HEK293 (cell line): ENCODE measurements at regions not wholly inside any gene's neighbourhood (a gene's known extent, or its start where the extent isn't known, plus 50 kb on each side); places are given as distances from the start of the nearest gene placed in this dataset.
A peak's percentile ranks its signal among the peaks of the same experiment; 100 is the strongest.

Experiments
- CTCF ChIA-PET: fragments of 350-600 bp; formaldehyde crosslinking; extraction: SDS; loops from one replicate; lab custom pipeline; 2021; ENCODE audit warnings: antibody characterized with exemption; lab: Yijun Ruan, JAX
- POLR2A ChIA-PET: fragments of 300-600 bp; formaldehyde crosslinking; extraction: SDS; loops from one replicate; lab custom pipeline; 2020; ENCODE audit warnings: antibody characterized with exemption, inconsistent platforms; lab: Yijun Ruan, JAX
- H3K27ac ChIP-seq: fragments of 200-500 bp; sonication (Bioruptor generic); 2 replicates; pipeline ENCODE4 v1.5.1; 2014; ENCODE audit warnings: low read depth, low read length, control low read depth, inconsistent platforms; ENCODE audit errors: extremely low read depth
- H3K36me3 ChIP-seq, 2 experiments: fragments of 200-500 bp in 1 of 2; sonication (Bioruptor generic) in 1 of 2; 1 replicate in 1 of 2; 2 replicates in 1 of 2; pipeline ENCODE4 v1.5.1; 2014 to 2017; ENCODE audit warnings: inconsistent platforms in 2 of 2, low read length in 2 of 2; ENCODE audit not compliant: control insufficient read depth in 2 of 2, insufficient read depth in 1 of 2
- H3K4me1 ChIP-seq: fragments of 200-500 bp; sonication (Bioruptor generic); 2 replicates; pipeline ENCODE4 v1.5.1; 2014; ENCODE audit warnings: mild to moderate bottlenecking, low read length, inconsistent platforms; ENCODE audit not compliant: control insufficient read depth, insufficient read depth
- H3K4me3 ChIP-seq: 2 replicates; pipeline ENCODE4 v1.5.1; 2011; ENCODE audit warnings: low read depth, mild to moderate bottlenecking, control low read depth, low read length, moderate library complexity
- H3K9me3 ChIP-seq: fragments of 200-500 bp; sonication (Bioruptor generic); 2 replicates; pipeline ENCODE4 v1.5.1; 2014; ENCODE audit warnings: low read depth, low read length, inconsistent platforms; ENCODE audit not compliant: control insufficient read depth, insufficient read depth
- KLF16 ChIP-seq: fragments of 450-650 bp; formaldehyde crosslinking; IDR thresholded peaks from 2 replicates; pipeline ENCODE4 v1.5.1; 2017; ENCODE audit warnings: missing biosample characterization, missing genetic modification characterization
- PRDM6 ChIP-seq: fragments of 450-650 bp; formaldehyde crosslinking; IDR thresholded peaks from 2 replicates; pipeline ENCODE4 v1.5.1; 2017; ENCODE audit warnings: missing biosample characterization, missing genetic modification characterization
- TRIM28 ChIP-seq: IDR thresholded peaks from 2 replicates; pipeline ENCODE4 v1.6.1; 2011; ENCODE audit warnings: low read length, control low read depth, borderline replicate concordance
- YY1 ChIP-seq: fragments of 450-650 bp; formaldehyde crosslinking; IDR thresholded peaks from 2 replicates; pipeline ENCODE4 v1.5.1; 2018; ENCODE audit warnings: missing biosample characterization, missing genetic modification characterization
- ZBTB10 ChIP-seq: fragments of 450-650 bp; formaldehyde crosslinking; IDR thresholded peaks from 2 replicates; pipeline ENCODE4 v1.5.1; 2016; ENCODE audit warnings: missing biosample characterization, missing genetic modification characterization
- ZBTB26 ChIP-seq: fragments of 450-650 bp; formaldehyde crosslinking; optimal IDR thresholded peaks from 2 replicates; pipeline ENCODE3; 2016; ENCODE audit warnings: missing biosample characterization, mild to moderate bottlenecking, missing genetic modification characterization
- ZBTB44 ChIP-seq: fragments of 450-650 bp; IDR thresholded peaks from 2 replicates; pipeline ENCODE4 v1.5.1; 2018; ENCODE audit warnings: missing biosample characterization, mild to moderate bottlenecking, missing genetic modification characterization
- ZBTB48 ChIP-seq: fragments of 450-650 bp; formaldehyde crosslinking; IDR thresholded peaks from 2 replicates; pipeline ENCODE4 v1.5.1; 2016; ENCODE audit warnings: missing biosample characterization, missing genetic modification characterization
- ZNF138 ChIP-seq: fragments of 450-650 bp; formaldehyde crosslinking; IDR thresholded peaks from 2 replicates; pipeline ENCODE4 v1.5.1; 2016; ENCODE audit warnings: missing biosample characterization, missing genetic modification characterization, borderline replicate concordance
- ZNF2 ChIP-seq: fragments of 450-650 bp; formaldehyde crosslinking; IDR thresholded peaks from 2 replicates; pipeline ENCODE4 v1.5.1; 2016; ENCODE audit warnings: missing biosample characterization, missing genetic modification characterization
- ZNF214 ChIP-seq: fragments of 450-650 bp; formaldehyde crosslinking; IDR thresholded peaks from 2 replicates; pipeline ENCODE4 v1.5.1; 2017; ENCODE audit warnings: missing biosample characterization, mild to moderate bottlenecking, missing genetic modification characterization, borderline replicate concordance
- ZNF274 ChIP-seq, 2 experiments: fragments of 200-500 bp in 1 of 2; fragments of 450-650 bp in 1 of 2; sonication (Bioruptor generic) in 1 of 2; formaldehyde crosslinking in 1 of 2; IDR thresholded peaks; 2 replicates each; pipeline versions ENCODE4 v1.5.1 to v1.6.1; 2014 to 2016; ENCODE audit warnings: borderline replicate concordance in 1 of 2, inconsistent platforms in 1 of 2, low read length in 1 of 2, missing biosample characterization in 1 of 2, missing genetic modification characterization in 1 of 2
- ZNF324 ChIP-seq: fragments of 450-650 bp; formaldehyde crosslinking; IDR thresholded peaks from 2 replicates; pipeline ENCODE4 v1.5.1; 2016; ENCODE audit warnings: missing biosample characterization, missing genetic modification characterization
- ZNF350 ChIP-seq: fragments of 450-650 bp; formaldehyde crosslinking; IDR thresholded peaks from 2 replicates; pipeline ENCODE4 v1.5.0; 2017; ENCODE audit warnings: missing biosample characterization, mild to moderate bottlenecking, missing genetic modification characterization
- ZNF473 ChIP-seq: fragments of 450-650 bp; formaldehyde crosslinking; IDR thresholded peaks from 2 replicates; pipeline ENCODE4 v1.5.1; 2017; ENCODE audit warnings: missing biosample characterization, missing genetic modification characterization
- ZNF501 ChIP-seq: fragments of 450-650 bp; formaldehyde crosslinking; IDR thresholded peaks from 2 replicates; pipeline ENCODE4 v1.5.1; 2016; ENCODE audit warnings: missing biosample characterization, missing genetic modification characterization
- ZNF600 ChIP-seq: fragments of 450-650 bp; formaldehyde crosslinking; IDR thresholded peaks from 2 replicates; pipeline ENCODE4 v1.5.1; 2016; ENCODE audit warnings: missing biosample characterization, missing genetic modification characterization
- ZNF629 ChIP-seq: fragments of 450-650 bp; formaldehyde crosslinking; IDR thresholded peaks from 2 replicates; pipeline ENCODE4 v1.5.1; 2017; ENCODE audit warnings: missing biosample characterization, missing genetic modification characterization
- ZNF768 ChIP-seq: fragments of 450-650 bp; formaldehyde crosslinking; IDR thresholded peaks from 2 replicates; pipeline ENCODE4 v1.5.1; 2018; ENCODE audit warnings: missing biosample characterization, mild to moderate bottlenecking, missing genetic modification characterization
- ZNF843 ChIP-seq: fragments of 450-650 bp; formaldehyde crosslinking; IDR thresholded peaks from 2 replicates; pipeline ENCODE4 v1.5.1; 2016; ENCODE audit warnings: missing biosample characterization, missing genetic modification characterization
- ZSCAN30 ChIP-seq: fragments of 450-650 bp; IDR thresholded peaks from 2 replicates; pipeline ENCODE4 v1.5.1; 2018; ENCODE audit warnings: missing biosample characterization, mild to moderate bottlenecking, missing genetic modification characterization, moderate library complexity
- ZSCAN5A ChIP-seq: fragments of 450-650 bp; formaldehyde crosslinking; IDR thresholded peaks from 2 replicates; pipeline ENCODE4 v1.5.1; 2016; ENCODE audit warnings: missing biosample characterization, missing genetic modification characterization

GRCh38 chr7:26482927-26483326 lies 191.3 kb downstream of the SNX10 start:
- ChIA-PET POLR2A (interaction anchor here (0.5 kb wide), 1 partner anchor 11 kb away, joined by 3 read pairs; no protein-coding TSS in a partner anchor), CTCF (interaction anchor here (0.8 kb wide), 1 partner anchor 9 kb away, joined by 3 read pairs; no protein-coding TSS in a partner anchor)
- TF ChIP-seq ZNF768 (tag by site-specific recombination) (no peak), ZNF501 (no peak)

GRCh38 chr7:26483843-26484242 lies 192.2 kb downstream of the SNX10 start:
- no peak overlapping the region for H3K27ac ChIP-seq
- ChIA-PET POLR2A (no interaction called here), CTCF (no interaction called here)
- H3K4me3 ChIP-seq = no peak overlapping the region
- no peaks in the 10 kb centered on the region; the same call in 1 of the 2 replicates for H3K4me1 ChIP-seq
- H3K36me3 ChIP-seq = no peaks in the 10 kb centered on the region
- no peak for TF ChIP-seq ZNF629 (tag by site-specific recombination)
- TF ChIP-seq KLF16 (tag by site-specific recombination) = no peak
- no peak for TF ChIP-seq ZNF138
- no peak for TF ChIP-seq ZSCAN30
- TF ChIP-seq YY1 = no peak
- no peak for TF ChIP-seq ZSCAN5A
- TF ChIP-seq TRIM28 = peak; percentile 52; the same call in 1 of the 2 replicates
- no peak for TF ChIP-seq ZNF214 (tag by site-specific recombination)
- TF ChIP-seq ZNF274 (IDR thresholded peaks at IDR 0.05; ENCODE audit: low read length) = peak; percentile 57
- peak; percentile 64; the same call in 1 of the 2 replicates for TF ChIP-seq ZNF274 (tag by site-specific recombination; IDR thresholded peaks at IDR 0.05; ENCODE audit: borderline replicate concordance)
- H3K9me3 ChIP-seq = no peaks in the 10 kb centered on the region

More at GRCh38 chr7:26482927-26483326, 191.3 kb downstream of the SNX10 start:
- Histone ChIP-seq H3K4me3 (no peak overlapping the region), H3K36me3 (no peaks in the 10 kb centered on the region), H3K9me3 (no peaks in the 10 kb centered on the region), H3K4me1 (no peaks in the 10 kb centered on the region; the same call in 1 of the 2 replicates), H3K27ac (no peak overlapping the region)

- H3K4me3 ChIP-seq = no peak overlapping the region
- no peaks in the 10 kb centered on the region for H3K36me3 ChIP-seq
- POLR2A ChIA-PET = no interaction called here
- H3K27ac ChIP-seq = peak overlapping the region; percentile 24; the same call in 1 of the 2 replicates
- H3K4me1 ChIP-seq = peaks cover 11% of the 10 kb centered on the region
- CTCF ChIA-PET = interaction anchor here (0.8 to 0.9 kb wide), 2 partner anchors 16 to 182 kb away, joined by 3 to 4 read pairs; no protein-coding TSS in a partner anchor
- no peaks in the 10 kb centered on the region for H3K9me3 ChIP-seq
- TF ChIP-seq ZNF324 (tag by site-specific recombination) (no peak), ZNF214 (tag by site-specific recombination) (no peak), YY1 (no peak), ZNF2 (tag by site-specific recombination) (no peak), PRDM6 (tag by site-specific recombination) (peak; percentile 78), ZBTB48 (no peak), ZBTB10 (tag by site-specific recombination) (no peak), ZBTB44 (peak; percentile 33; the same call in 1 of the 2 replicates), ZNF629 (tag by site-specific recombination) (no peak), ZNF473 (tag by site-specific recombination) (no peak), ZBTB26 (tag by site-specific recombination) (no peak), ZNF350 (tag by site-specific recombination) (peak; percentile 84), ZNF600 (no peak), ZNF843 (0 out of 2 replicates have a peak, but pooled peaks have one; percentile 36)
Observed at GRCh38 chr7:26485367-26485934, 193.8 kb downstream of the SNX10 start.
